CD14-positive monocyte (primary cell): ENCODE measurements at regions not wholly inside any gene's neighbourhood (a gene's known extent, or its start where the extent isn't known, plus 50 kb on each side); places are given as distances from the start of the nearest gene placed in this dataset.

ENCODE experiments used
- DNase-seq, 3 donors: peaks; one replicate each; pipeline ENCODE4 v3.0.0-alpha.2; 2011 to 2022
- H2AFZ ChIP-seq: 2 replicates; pipeline ENCODE4 v1.6.0; 2012; ENCODE audit warnings: mild to moderate bottlenecking, low read depth, low read length, inconsistent platforms; ENCODE audit not compliant: insufficient read depth, poor library complexity, severe bottlenecking
- H3K27ac ChIP-seq, 2 donors: 1 replicate in 1 of 2; 2 replicates in 1 of 2; pipeline ENCODE4 v1.5.1; 2012 to 2013; ENCODE audit warnings: low read length in 2 of 2, control low read depth in 1 of 2, inconsistent platforms in 1 of 2, low read depth in 1 of 2, mild to moderate bottlenecking in 1 of 2
- H3K27me3 ChIP-seq, 2 donors: one replicate each; pipeline versions ENCODE4 v1.6.0 to v1.6.1; 2011 to 2013; ENCODE audit warnings: low read length in 2 of 2; ENCODE audit not compliant: control insufficient read depth in 2 of 2, insufficient read depth in 2 of 2
- H3K36me3 ChIP-seq, 2 donors: replicated peaks in 1 of 2; 1 replicate in 1 of 2; 2 replicates in 1 of 2; pipeline versions ENCODE4 v1.5.1 to v1.6.1; 2012 to 2013; ENCODE audit warnings: low read length in 2 of 2, control low read depth in 1 of 2, inconsistent platforms in 1 of 2, mild to moderate bottlenecking in 1 of 2; ENCODE audit not compliant: insufficient read depth in 2 of 2, control insufficient read depth in 1 of 2
- H3K4me1 ChIP-seq, 2 donors: 1 replicate in 1 of 2; 2 replicates in 1 of 2; pipeline versions ENCODE4 v1.5.1 to v1.6.1; 2012 to 2013; ENCODE audit warnings: low read length in 2 of 2, control low read depth in 1 of 2, inconsistent platforms in 1 of 2, mild to moderate bottlenecking in 1 of 2, moderate library complexity in 1 of 2; ENCODE audit not compliant: insufficient read depth in 2 of 2, control insufficient read depth in 1 of 2
- H3K4me2 ChIP-seq: replicated peaks from 2 replicates; pipeline ENCODE3; 2012; ENCODE audit warnings: low read length, moderate library complexity, mild to moderate bottlenecking; ENCODE audit not compliant: poor library complexity, severe bottlenecking; ENCODE audit errors: extremely low read depth
- H3K4me3 ChIP-seq, 3 experiments: fragments of 200-600 bp in 1 of 3; sonication (generic) in 1 of 3; replicated peaks in 1 of 3; 1 replicate in 2 of 3; 2 replicates in 1 of 3; pipeline ENCODE4 v1.5.1; 2011 to 2013; ENCODE audit warnings: low read length in 3 of 3, mild to moderate bottlenecking in 3 of 3, control low read depth in 2 of 3, low read depth in 2 of 3, inconsistent platforms in 1 of 3, moderate library complexity in 1 of 3
- H3K79me2 ChIP-seq: 2 replicates; pipeline ENCODE4 v1.6.0; 2012; ENCODE audit warnings: mild to moderate bottlenecking, control low read depth, inconsistent platforms, low read length, moderate library complexity; ENCODE audit not compliant: insufficient read depth
- H3K9ac ChIP-seq: 2 replicates; pipeline ENCODE4 v1.6.0; 2017; ENCODE audit warnings: low read length, mild to moderate bottlenecking; ENCODE audit not compliant: insufficient read depth, poor library complexity, severe bottlenecking
- H3K9me3 ChIP-seq, 2 donors: replicated peaks in 1 of 2; 1 replicate in 1 of 2; 2 replicates in 1 of 2; pipeline versions ENCODE4 v1.5.1 to v1.6.1; 2012 to 2013; ENCODE audit warnings: low read length in 2 of 2, control low read depth in 1 of 2; ENCODE audit not compliant: control insufficient read depth in 1 of 2, insufficient read depth in 1 of 2
- H4K20me1 ChIP-seq: 2 replicates; pipeline ENCODE4 v1.6.0; 2012; ENCODE audit warnings: mild to moderate bottlenecking, low read length, control low read depth, moderate library complexity; ENCODE audit not compliant: insufficient read depth
- H3K27ac Mint-ChIP-seq, 7 donors: one replicate each; pipeline ENCODE4 v1.8.0; 2020; ENCODE audit warnings: mild to moderate bottlenecking in 7 of 7, mixed read lengths in 7 of 7, moderate library complexity in 6 of 7, inconsistent platforms in 2 of 7
- H3K27me3 Mint-ChIP-seq, 3 donors: one replicate each; pipeline ENCODE4 v1.8.0; 2021 to 2022; ENCODE audit warnings: low read depth in 3 of 3, mild to moderate bottlenecking in 3 of 3, mixed read lengths in 3 of 3, moderate library complexity in 3 of 3, inconsistent platforms in 1 of 3
- H3K36me3 Mint-ChIP-seq, 2 donors: one replicate each; pipeline ENCODE4 v1.8.0; 2020; ENCODE audit warnings: mixed read lengths in 2 of 2, inconsistent platforms in 1 of 2, mild to moderate bottlenecking in 1 of 2
- H3K4me1 Mint-ChIP-seq: one replicate; pipeline ENCODE4 v1.8.0; 2020; ENCODE audit warnings: mild to moderate bottlenecking, mixed read lengths
- H3K4me3 Mint-ChIP-seq, 2 donors: one replicate each; pipeline ENCODE4 v1.8.0; 2020; ENCODE audit warnings: mild to moderate bottlenecking in 2 of 2, mixed read lengths in 2 of 2, moderate library complexity in 1 of 2
- H3K9me3 Mint-ChIP-seq, 7 donors: one replicate each; pipeline ENCODE4 v1.8.0; 2020 to 2022; ENCODE audit warnings: mixed read lengths in 7 of 7, mild to moderate bottlenecking in 6 of 7, moderate library complexity in 6 of 7, inconsistent platforms in 2 of 7
- WGBS: methylation state at CpG from one replicate; pipeline ENCODE4 v1.1.5; 2013; ENCODE audit warnings: missing lambda C conversion rate; ENCODE audit not compliant: insufficient coverage; 5-methylcytosine and 5-hydroxymethylcytosine counted together
- intact Hi-C, 2 donors: fragments of 100-400 bp; cut with micrococcal nuclease; formaldehyde crosslinking; loops; one replicate each; pipeline versions ENCODE4 v1.15.0 to v1.15.1; 2023
- TF ChIP-seq, protein P1 (sequence below): fragments of 200-600 bp; IDR thresholded peaks from one replicate; pipeline ENCODE4 v1.8.0; 2022; ENCODE audit warnings: antibody characterized with exemption, mild to moderate bottlenecking

DNA sequence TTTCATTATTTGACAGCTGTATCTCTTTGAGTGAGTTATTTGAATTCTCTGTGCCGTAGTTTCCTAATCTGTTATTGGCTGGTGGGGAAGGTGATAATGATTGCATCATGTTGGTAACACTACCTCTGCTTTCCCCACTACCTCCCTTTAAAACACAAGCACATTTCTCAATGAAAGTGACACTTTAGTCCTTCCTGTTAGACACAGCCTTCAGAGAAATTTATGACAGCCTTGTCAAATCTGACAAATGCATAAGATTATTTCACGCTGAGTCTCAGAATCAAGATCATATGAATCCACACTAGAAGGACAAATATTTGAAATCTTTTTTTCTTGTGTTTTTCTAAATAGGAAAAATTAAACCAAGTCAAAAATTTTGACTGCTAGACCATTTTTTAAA, 896.1 kb downstream of the CENPC start:
- TF ChIP-seq, protein P1, sequence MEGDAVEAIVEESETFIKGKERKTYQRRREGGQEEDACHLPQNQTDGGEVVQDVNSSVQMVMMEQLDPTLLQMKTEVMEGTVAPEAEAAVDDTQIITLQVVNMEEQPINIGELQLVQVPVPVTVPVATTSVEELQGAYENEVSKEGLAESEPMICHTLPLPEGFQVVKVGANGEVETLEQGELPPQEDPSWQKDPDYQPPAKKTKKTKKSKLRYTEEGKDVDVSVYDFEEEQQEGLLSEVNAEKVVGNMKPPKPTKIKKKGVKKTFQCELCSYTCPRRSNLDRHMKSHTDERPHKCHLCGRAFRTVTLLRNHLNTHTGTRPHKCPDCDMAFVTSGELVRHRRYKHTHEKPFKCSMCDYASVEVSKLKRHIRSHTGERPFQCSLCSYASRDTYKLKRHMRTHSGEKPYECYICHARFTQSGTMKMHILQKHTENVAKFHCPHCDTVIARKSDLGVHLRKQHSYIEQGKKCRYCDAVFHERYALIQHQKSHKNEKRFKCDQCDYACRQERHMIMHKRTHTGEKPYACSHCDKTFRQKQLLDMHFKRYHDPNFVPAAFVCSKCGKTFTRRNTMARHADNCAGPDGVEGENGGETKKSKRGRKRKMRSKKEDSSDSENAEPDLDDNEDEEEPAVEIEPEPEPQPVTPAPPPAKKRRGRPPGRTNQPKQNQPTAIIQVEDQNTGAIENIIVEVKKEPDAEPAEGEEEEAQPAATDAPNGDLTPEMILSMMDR, result no peak
- H3K4me2 ChIP-seq, result no peak overlapping the region
- H3K4me1 ChIP-seq, result no peaks in the 10 kb centered on the region
- H3K27ac ChIP-seq, result no peak overlapping the region
- H2AFZ ChIP-seq, result no peak overlapping the region
- H4K20me1 ChIP-seq, result no peaks in the 10 kb centered on the region
- Mint-ChIP-seq H3K36me3 (no peaks in the 10 kb centered on the region), H3K4me1 (no peaks in the 10 kb centered on the region), H3K4me3 (no peak overlapping the region), H3K9me3 (peaks cover 0 to 4% (median 2%) of the 10 kb centered on the region in 7 donors), H3K27me3 (no peaks in the 10 kb centered on the region), H3K27ac (no peak overlapping the region)
- no peak overlapping the region for H3K9ac ChIP-seq
- H3K36me3 ChIP-seq, result no peaks in the 10 kb centered on the region
- intact Hi-C loops, result no loop called here
- no peak for DNase-seq
- H3K79me2 ChIP-seq, result no peaks in the 10 kb centered on the region
- H3K9me3 ChIP-seq, result no peaks in the 10 kb centered on the region
- WGBS, result no CpG with 5 or more reads among the region's 2 CpGs
- H3K27me3 ChIP-seq, result no peaks in the 10 kb centered on the region
- H3K4me3 ChIP-seq, result no peak overlapping the region

DNA sequence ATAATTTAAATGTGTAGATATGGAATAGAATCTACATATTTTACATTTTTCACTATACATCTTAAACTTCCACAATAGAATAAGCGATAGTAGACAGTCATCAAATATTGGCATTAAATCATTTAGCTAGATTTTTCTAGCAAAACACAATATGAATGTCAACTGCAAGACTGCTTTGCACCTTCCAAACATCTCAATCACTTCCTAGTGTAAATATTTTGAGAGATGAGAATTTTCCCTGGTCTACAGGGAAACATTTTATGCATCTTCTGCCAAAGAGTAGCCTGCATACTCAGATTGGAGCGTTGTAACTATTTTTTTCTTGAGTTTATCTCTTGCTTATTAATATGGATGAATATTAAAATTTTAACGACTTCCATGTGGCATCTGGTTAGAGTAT, 897.4 kb downstream of the CENPC start:
- Mint-ChIP-seq H3K27me3 (no peaks in the 10 kb centered on the region), H3K4me3 (no peak overlapping the region), H3K36me3 (no peaks in the 10 kb centered on the region), H3K4me1 (no peaks in the 10 kb centered on the region), H3K27ac (no peak overlapping the region), H3K9me3 (peaks cover 0 to 4% (median 2%) of the 10 kb centered on the region in 7 donors)
- H3K4me2 ChIP-seq, result no peak overlapping the region
- H4K20me1 ChIP-seq, result no peaks in the 10 kb centered on the region
- no peaks in the 10 kb centered on the region for H3K27me3 ChIP-seq
- TF ChIP-seq, protein P1, result no peak
- no peaks in the 10 kb centered on the region for H3K4me1 ChIP-seq
- H3K79me2 ChIP-seq, result no peaks in the 10 kb centered on the region
- H3K9ac ChIP-seq, result no peak overlapping the region
- H3K27ac ChIP-seq, result no peak overlapping the region
- H3K4me3 ChIP-seq, result no peak overlapping the region
- no peak for DNase-seq
- no peak overlapping the region for H2AFZ ChIP-seq
- H3K9me3 ChIP-seq, result no peaks in the 10 kb centered on the region
- WGBS, result no CpG with 5 or more reads among the region's 3 CpGs
- intact Hi-C loops, result no loop called here
- H3K36me3 ChIP-seq, result no peaks in the 10 kb centered on the region
